ENCODE measurements at regions not wholly inside any gene's neighbourhood (a gene's known extent, or its start where the extent isn't known, plus 50 kb on each side); places are given as distances from the start of the nearest gene placed in this dataset.
A peak's percentile ranks its signal among the peaks of the same experiment; 100 is the strongest.

- Histone ChIP-seq H3K36me3 (no peaks in the 10 kb centered on the region), H3K4me3 (ENCODE audit: low read depth, low read length) (no peak overlapping the region), H3K27ac (no peak overlapping the region), H3K27me3 (ENCODE audit: insufficient read depth, low read depth, severe bottlenecking) (no peaks in the 10 kb centered on the region), H3K9me3 (ENCODE audit: severe bottlenecking) (no peaks in the 10 kb centered on the region)
- no peak for DNase-seq
- TF ChIP-seq CTCF (IDR thresholded peaks at IDR 0.05; ENCODE audit: low read depth, low read length) = no peak
Measured at GRCh38 chr11:122167100-122167499, 51.1 kb upstream of the BLID start.

- Histone ChIP-seq H3K9me3 (ENCODE audit: severe bottlenecking) (no peaks in the 10 kb centered on the region), H3K4me3 (ENCODE audit: low read depth, low read length) (peak overlapping the region; percentile 26), H3K27me3 (ENCODE audit: insufficient read depth, low read depth, severe bottlenecking) (no peaks in the 10 kb centered on the region), H3K36me3 (no peaks in the 10 kb centered on the region), H3K27ac (peak overlapping the region; percentile 79)
- peak; percentile 60 for DNase-seq
- TF ChIP-seq CTCF (IDR thresholded peaks at IDR 0.05; ENCODE audit: low read depth, low read length) = 0 out of 2 replicates have a peak, but pooled peaks have one; percentile 18
Measured at GRCh38 chr11:122165607-122166371, 49.8 kb upstream of the BLID start.
